DMS 273 treated with DMSO at 0.1 percent for 48 hours (cell line): ENCODE measurements at regions not wholly inside any gene's neighbourhood (a gene's known extent, or its start where the extent isn't known, plus 50 kb on each side); places are given as distances from the start of the nearest gene placed in this dataset.

Experiments used
- DNase-seq: peaks from one replicate; lab custom pipeline; 2025; lab: John Stamatoyannopoulos, UW

- DNase-seq, result no peak
These were observed 255.9 kb downstream of the SEC23A start for GRCh38 chr14:38847161-38847560.

- DNase-seq, result no peak
These were observed 263.2 kb downstream of the SEC23A start for GRCh38 chr14:38839694-38840365.

GRCh38 chr14:38838979-38839323, 264.1 kb downstream of the SEC23A start:
- DNase-seq, result no peak

GRCh38 chr14:38838049-38838978, 264.7 kb downstream of the SEC23A start:
- DNase-seq, result no peak

- DNase-seq, result no peak
These were observed 265.5 kb downstream of the SEC23A start for GRCh38 chr14:38837343-38838048.

GRCh38 chr14:38836539-38836938, 266.5 kb downstream of the SEC23A start:
- DNase-seq, result no peak

GRCh38 chr14:38835874-38836273, 267.2 kb downstream of the SEC23A start:
- no peak for DNase-seq

GRCh38 chr14:38828183-38828827, 274.7 kb downstream of the SEC23A start:
- DNase-seq, result no peak

- DNase-seq, result no peak
These were observed 278.3 kb downstream of the SEC23A start for GRCh38 chr14:38824706-38825105.

- DNase-seq, result no peak
These were observed 284.5 kb downstream of the SEC23A start for GRCh38 chr14:38818555-38818954.

GRCh38 chr14:38808734-38809455, 294.1 kb downstream of the SEC23A start:
- no peak for DNase-seq

- DNase-seq, result no peak
These were observed 303.4 kb downstream of the SEC23A start for GRCh38 chr14:38799671-38800070.

- DNase-seq, result no peak
These were observed 308.4 kb downstream of the SEC23A start for GRCh38 chr14:38794677-38795076.

- no peak for DNase-seq
These were observed 311.2 kb downstream of the SEC23A start for GRCh38 chr14:38791862-38792261.

- no peak for DNase-seq
These were observed 312.1 kb downstream of the SEC23A start for GRCh38 chr14:38790916-38791315.

- DNase-seq, result no peak
These were observed 313.2 kb downstream of the SEC23A start for GRCh38 chr14:38789805-38790204.

- DNase-seq, result no peak
These were observed 315.0 kb downstream of the SEC23A start for GRCh38 chr14:38788060-38788459.

- DNase-seq, result no peak
These were observed 316.1 kb downstream of the SEC23A start for GRCh38 chr14:38786921-38787320.

- no peak for DNase-seq
These were observed 325.6 kb downstream of the SEC23A start for GRCh38 chr14:38777401-38777800.

GRCh38 chr14:38775986-38776385, 327.0 kb downstream of the SEC23A start:
- no peak for DNase-seq

- no peak for DNase-seq
These were observed 328.9 kb downstream of the SEC23A start for GRCh38 chr14:38774162-38774561.

- DNase-seq, result no peak
These were observed 332.8 kb downstream of the SEC23A start for GRCh38 chr14:38770251-38770650.
